Fibroblast of peridontal ligament (primary cell): ENCODE measurements at regions not wholly inside any gene's neighbourhood (a gene's known extent, or its start where the extent isn't known, plus 50 kb on each side); places are given as distances from the start of the nearest gene placed in this dataset.

Experiments
- DNase-seq: peaks from one replicate; pipeline ENCODE4 v3.0.0-alpha.2; 2010; ENCODE audit errors: extremely low read depth

DNA sequence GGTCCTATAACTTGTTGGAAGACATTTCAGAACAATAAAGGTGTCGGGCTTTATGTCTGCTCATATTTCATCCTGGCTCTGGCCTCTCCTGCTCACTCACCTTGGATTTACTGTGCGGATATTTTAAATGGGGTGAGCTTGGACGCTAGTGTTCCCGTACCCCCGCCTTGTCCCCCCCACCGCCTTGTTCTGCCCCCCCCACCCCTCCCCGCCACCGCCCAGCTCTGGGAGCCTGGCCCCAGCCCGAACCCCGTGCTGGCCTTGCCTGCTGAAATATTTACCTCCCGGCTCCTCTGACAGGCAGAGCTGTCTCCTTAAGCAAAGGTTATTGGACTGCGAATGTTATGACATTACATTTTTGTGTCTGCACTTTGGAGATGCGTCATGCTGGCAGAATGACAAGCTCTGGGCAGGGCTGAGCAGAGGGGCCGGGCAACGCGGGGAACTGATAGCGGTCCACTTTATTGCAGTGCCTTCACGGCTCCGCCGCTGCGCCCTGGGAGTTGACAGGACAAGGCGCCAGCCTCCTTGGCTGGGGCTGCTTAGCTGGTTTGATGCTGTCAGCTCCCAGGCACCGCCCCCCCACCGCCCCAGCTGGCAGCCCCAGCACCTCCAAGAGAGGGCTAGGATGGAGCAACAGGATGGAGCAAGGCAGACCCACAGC is 222.5 kb upstream of the GSE1 start:
- peak; percentile 60 for DNase-seq

DNA sequence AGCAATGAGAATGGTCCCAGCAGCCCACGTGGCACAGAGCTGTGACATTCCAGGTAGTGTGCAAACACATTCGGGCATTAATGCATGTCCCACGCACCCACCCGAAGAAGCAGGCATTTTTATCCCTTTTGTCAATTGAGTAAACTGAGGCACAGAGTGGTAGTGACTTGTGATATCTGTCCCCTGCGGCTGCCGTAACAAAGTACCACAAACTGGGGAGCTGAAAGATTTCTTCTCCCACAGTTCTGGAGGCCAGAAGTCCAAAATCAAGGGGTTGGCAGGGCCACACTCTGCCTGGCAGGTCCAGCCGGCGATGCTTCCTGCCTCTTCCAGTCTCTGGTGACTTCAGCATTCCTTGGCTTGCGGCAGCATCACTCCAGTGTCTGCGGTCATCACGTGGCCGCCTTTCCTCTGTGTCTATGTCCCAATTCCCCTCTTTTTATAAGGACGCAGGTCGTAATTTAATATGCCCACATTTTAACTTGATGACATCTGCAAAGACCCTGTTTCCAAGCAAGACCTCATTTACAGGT is 221.9 kb upstream of the GSE1 start:
- DNase-seq, result no peak

DNA sequence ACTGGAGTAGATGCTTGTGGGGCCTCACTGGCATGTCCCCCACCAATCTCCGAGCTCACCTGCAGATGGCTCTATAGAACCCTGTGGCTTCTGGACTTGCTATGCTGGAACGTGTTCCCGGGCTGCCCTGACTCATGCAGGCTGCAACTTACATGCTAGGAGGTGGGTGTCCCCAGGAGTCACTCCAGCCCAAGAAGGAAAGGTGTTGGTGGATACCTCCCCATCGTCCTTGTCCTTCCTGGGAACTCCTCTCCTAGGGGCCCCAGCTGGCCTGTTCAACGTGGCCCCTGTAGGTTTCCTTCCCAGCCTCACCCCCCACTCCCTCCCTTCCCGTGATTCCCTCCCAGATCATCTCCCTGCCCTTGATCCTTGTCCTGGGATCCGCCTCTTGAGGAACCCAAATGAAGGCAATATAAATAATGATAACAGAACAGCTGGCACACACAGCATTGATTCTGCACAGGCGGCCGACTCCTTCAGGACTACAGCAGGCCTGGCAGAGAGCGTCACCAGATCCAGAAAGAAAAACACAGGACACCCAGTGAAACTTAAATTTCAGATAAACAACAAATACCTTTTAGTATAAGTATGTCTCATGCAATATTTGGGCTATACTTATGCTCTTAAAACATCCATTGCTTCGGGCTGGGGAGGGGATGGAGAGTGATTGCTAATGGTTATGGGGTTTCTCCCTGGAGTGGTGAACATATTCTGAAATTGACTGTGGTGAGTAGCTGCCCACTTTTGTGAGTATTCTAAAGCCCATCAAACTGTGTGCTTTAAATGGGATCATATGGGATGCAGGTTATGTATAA is 221.1 kb upstream of the GSE1 start:
- DNase-seq, result no peak

DNA sequence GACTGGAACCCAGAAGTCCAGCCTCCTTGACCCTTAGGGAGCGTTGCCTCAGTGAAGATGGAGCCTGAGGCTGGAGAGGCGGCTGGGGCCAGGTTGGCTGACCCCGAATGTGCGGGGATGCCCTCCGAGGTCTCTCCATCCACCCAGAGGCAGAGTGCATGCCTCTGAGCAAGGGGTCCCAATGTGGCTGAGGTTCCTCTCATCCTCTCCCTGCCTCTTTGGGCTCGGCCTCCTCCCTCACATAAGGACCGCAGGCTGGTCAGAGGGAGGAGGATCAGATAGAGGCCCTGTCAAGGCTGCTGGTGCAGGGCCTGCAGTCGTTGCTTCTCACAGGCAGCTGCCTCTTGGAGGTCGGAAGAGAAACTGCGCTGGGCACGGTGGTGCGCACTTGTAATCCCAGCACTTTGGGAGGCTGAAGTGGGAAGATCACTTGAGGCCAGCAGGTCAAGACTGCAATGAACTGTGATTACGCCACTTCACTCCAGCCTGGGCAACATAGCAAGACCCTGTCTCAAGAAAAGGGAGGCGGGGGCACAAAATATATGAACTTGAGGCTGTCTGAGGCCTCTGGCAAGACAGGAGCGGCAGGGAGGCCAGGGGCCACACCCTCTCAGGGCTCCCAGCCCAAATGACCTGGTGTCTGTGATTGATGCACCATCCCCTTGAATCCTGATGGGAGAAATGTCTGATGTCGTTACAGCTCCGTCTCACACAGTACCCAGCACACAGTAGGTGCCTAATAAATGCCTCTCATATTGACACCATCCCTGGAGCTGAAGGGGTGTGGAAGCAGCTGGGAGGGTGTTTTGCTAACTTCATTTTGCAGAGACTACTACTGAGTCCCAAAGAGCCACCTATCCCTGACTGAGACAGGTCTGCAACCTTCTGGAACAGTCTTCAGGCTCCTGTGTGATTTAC is 220.1 kb upstream of the GSE1 start:
- DNase-seq, result no peak

DNA sequence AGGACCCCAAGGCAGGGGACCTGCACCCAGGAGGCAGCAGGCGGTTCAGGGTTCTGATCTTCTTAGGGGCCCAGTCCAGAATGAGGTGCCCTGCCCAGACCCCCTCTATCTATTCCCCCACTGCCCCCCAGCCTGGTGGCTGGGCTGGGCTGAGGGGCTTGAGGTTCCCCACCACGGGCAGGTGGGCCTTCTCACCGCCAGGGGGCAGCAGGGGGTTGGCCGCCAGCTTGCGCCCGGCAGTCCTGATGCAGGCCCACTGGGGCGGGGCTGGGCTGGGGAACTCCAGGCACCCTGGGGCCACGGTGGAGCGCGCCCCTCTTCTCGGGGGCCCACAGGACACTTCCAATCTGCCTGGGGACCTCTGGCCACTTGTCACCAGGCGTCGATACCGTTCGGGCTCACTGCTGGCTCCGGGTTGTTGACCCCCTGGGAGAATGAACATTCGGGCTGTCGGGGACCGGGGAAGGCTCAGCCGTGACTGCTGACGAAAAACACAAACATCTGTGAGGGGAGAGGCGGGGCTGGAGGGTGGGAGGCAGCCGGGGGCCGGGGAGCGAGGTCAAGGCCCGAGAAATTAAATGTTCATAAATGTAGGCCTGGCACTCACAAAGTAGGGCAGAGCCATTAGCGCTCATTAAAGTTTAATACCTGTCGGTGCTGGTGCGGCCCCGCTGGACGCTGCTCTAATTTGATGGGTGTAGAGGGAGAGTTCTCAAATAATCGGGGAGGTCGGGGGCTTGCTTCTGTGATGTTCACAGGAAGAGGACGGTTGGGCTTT is 219.3 kb upstream of the GSE1 start:
- peak; percentile 42 for DNase-seq

DNA sequence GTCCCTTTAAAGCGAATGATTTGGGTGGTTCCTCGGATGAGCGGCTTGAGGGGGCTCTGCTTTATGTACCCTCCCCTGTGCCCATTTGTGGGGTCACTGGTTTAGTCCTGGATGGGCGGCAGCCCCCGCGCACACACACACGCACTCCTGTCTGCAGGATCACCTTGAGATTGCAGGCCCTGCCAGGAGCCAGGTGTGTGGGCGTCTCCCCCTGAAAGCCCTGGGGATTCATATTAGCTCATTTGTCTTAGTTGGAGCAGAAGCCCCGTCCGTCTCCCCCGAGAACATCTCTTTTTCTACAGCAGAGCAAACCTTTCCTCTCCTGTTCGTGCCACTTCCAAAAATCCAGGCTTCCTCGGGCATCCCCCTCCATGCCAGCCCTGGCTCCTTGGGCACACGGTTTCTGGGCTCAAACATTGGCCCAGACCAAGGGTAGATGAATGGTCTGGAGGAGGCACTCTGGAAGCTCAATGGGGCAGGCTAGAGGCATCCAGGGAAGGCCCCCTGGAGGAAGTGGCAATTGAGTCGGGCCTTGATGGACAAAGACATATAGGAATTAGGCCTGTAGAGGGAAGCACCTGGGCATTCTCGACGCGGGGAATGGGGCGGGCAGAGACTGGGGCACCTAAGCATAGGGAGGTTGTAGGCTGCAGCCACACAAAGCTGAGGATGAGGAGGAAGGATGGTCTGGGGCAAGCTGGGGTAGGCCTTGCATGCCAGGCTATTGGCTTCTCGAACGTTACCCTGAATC is 218.5 kb upstream of the GSE1 start:
- no peak for DNase-seq

DNA sequence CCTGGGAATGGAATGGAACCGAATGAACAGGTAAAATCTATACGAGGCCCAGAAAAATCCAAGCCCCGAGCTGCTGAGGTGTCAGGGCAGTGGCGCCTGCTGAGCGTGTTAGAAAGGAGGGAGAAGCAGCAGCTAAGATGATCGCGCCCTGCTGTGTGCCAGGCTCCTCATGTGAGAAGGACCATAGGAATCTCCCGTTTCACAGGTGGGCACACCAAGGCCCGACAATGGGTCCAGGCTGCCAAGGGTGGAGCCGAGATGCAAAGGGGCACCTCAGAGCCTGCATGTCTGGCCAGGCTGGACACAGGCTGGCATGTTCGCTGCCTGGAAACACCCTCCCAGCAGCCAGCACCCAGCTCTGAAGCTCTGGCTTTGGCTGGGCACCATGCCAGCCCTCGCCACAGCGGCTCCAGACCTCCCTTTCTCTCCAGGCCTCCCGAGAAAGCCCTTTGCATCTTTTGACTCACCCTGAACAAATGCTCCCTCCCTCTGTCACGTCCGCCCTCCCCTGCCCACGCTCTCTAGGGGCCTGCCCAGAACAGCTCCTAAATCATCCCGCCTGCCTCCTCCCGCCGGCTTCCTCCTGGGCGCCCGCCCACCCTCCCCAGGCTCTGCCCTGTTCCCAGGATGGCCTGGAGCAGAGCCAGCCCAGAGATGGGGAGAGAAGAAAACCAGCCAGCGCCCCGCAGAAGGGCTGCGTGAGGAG is 217.8 kb upstream of the GSE1 start:
- peak; percentile 95 for DNase-seq

DNA sequence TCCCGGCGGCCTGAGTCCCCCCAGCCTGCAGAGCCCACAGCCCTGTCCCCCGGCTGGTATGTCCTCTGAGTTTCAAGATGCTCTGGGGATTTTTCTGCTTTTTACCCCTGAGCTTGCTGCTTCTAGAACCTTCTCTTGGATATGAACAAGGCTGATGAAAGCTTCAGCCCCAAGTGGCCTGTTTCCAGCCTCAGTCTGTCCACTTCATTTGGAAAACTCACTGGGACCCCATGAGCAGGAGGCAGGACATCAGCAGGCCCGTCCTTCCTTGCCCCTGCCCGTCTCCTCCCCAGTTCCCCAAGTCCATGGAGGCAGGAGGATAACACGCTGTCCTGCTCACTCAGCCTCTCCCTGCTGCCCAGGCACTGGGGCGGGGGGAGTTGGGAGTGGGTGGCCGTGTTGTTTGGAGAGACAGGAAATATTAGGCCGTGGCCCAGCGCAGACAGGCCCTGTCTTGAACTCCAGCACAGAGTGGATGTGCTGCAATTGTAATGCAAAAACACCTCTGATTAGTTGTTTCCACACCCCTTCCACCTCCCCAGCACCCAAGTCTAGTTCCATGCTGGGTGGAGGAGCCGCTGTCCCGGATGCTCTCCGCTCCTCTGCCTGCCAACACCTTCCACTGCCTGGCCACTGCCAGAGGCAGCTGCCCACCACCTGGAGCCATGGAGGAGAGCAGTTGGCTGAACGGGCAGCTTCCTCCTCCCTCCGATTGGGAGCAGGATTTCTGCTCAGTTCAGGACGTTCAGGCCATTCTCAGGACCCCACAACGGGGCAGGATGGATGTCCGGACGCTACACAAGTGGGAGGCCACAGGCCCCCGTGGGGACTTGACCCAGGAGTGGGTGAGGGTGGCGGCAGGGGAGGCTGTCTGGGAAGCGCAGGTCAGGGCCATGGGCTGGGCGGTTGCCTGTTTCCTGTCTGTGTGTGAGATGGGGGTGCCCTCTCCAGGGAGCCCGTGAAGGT is 216.9 kb upstream of the GSE1 start:
- DNase-seq, result no peak

DNA sequence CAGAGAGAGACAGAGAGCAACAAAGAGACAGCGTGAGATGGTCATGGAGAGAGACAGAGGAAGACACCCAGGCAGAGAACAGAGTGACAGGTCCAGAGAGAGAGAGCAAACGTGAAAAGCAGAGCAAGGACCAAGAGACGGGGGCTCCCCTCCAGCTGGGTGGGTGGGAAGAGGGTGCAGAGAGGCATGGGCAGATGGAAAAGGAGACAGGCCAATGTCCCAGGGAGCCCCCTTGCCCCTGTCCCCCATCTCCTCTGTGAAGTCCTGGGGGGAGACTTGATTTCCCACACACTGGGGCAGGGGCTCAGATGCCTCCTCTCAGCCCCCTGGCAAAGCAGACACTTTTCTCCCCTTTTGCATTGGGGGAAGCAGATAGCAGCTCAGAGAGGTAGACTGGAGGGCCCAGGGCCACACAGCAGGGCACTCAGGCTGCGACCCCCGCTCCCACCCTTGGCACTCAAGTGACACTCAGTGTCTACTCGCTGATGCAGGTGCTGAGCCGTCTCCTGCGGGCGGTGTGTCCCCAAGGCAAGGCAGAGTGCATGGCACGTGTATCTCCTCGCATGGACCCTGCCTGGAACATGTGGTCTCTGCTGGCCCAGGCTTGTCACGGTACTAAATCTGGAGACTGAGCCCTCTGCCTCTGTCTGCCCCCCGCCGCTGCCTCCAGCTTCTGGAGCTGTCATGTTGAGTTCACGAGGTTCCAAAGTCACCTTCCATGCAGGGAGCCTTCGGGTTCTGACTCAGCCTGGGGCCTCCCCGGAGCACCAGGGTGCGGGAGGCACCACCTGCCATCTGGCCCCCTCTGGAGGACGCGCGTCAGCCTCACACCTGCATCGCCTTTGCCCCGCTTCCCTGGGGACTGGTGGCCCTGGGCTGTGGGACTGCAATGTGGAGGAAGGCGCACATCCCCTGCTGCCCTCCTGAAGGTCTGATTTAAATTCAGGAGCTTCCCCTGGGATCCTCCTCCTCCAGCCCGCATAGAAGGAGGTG is 215.9 kb upstream of the GSE1 start:
- DNase-seq, result no peak

DNA sequence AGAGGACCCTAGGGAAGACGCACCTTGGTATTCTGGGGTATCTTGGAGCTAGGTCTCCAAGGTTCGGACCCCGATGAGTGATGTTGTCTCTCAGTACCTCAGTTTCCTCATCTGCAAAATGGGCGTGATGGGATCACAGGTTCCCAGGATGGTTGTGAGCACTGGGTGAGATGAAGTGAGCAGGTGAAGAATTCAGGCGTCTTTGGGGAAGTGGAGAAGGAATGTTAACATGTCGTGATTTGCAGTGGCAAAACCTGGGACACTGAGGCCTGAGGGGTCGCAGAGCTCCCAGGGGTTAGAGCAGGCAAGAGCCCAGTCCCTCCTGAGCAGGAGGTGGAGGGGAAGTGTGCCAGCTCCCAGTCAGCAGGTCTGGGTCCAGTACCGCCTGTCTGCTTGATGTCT is 215.1 kb upstream of the GSE1 start:
- no peak for DNase-seq

DNA sequence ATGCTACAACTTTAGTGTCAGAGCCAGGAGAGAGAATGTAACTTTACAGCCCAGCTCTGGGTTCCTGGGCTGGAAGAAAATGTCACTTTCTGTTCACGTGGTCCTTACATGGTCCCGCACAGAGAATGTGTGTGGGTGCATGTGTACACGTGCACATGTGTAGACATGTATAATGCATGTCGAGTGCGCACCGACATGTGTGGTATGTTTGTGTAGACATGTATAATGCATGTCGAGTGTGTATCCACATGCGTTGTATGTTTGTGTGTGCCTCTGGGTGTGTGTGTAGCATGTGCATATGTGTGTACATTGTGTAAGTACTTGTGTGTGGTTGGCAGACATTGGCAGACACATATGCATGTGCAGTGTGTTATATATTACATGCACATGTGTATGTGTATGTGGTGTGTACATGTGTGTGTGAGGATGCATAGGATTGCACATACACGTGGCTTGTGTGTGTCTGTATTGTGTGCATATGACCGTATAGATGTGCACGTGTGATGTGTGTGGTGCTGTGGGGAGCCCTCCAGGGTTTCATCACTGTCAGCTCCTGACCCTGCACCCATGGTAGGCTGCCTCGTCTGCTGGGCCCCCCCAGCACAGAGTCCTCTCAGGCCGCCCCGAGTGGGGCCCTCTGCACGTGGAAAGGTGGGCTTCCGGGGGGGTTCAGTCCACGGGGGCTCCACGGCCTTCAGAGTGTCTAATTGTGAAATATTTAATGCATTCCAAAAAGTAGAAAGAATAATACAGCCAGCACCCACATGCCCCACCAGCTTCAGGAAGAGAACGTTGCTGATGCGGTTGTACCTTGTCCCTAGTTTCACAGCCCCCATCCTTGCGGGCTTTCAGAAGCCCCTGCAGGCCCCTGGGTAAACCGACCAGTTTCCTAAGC is 214.2 kb upstream of the GSE1 start:
- DNase-seq, result no peak

DNA sequence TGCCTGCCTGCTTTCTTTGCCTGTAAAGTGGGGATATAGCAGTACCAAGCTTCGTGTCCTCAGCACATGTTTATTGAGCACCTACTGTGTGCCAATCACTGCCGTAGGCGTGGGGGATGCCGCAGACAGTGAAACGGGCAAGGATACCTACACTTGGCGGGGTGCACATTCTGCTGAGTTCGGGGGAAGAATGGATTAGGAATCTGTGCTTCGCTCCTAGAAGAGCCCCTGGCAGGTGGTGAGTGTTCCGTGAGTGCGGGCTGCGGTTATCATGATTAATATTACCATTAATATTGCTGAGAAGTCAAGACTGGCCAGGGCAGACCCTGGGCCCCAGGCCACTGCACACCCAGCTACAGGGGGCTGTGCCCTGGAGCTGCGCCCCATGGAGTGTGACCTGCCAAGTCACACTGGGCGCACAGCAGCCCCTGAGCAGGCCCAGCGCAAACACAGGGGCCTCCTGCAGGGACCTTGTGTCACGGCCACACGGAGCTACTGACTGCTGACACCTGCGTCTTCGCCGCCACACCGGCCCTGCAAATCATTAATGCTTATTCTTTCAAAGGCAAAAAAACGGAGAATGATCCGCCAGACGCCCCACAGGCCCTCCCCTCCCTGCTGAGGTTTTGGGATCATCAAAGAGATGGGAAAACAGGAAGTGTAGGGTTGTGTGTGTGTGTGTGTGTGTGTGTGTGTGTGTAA is 213.4 kb upstream of the GSE1 start:
- DNase-seq, result no peak

DNA sequence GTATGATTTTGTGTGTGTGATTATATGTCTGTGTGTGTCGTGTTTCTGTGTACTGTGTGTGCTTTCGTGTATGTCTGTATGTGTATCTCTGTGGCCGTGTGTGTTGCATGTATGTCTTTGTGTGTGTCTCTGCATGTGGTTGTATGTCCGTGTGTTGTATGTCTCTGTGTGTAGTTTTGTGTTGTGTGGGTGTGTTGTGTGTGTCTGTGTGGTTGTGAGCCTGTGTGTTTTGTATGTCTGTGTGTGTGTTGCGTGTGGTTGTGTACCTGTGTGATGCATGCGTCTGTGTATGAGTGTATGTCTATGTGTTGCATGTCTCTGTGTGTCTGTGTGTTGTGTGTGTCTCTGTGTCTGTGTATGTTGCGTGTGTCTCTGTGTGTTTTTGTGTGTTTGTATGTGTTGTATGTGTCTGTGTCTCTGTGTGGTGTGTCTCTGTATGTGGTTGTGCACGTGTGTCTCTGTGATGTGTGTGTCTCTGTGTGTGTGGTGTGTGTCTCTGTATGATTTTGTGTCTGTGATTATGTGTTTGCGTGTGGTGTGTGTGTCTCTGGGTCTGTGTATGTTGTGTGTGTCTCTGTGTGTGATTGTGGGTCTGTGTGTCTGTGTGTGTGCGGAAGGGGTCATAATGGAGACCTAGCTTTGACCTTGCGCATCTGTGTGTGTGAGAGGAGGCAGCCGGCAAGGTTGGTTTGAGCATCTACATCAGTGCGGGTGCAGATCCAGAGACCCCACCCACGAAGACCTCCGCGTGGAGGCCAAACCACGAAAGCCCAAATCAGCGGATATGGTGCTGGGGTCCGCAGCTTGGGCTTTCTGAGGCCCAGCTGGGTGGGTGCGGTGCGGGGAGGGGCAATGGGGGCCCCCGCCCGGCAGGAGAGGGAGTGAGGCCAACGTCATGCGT is 212.6 kb upstream of the GSE1 start:
- no peak for DNase-seq

DNA sequence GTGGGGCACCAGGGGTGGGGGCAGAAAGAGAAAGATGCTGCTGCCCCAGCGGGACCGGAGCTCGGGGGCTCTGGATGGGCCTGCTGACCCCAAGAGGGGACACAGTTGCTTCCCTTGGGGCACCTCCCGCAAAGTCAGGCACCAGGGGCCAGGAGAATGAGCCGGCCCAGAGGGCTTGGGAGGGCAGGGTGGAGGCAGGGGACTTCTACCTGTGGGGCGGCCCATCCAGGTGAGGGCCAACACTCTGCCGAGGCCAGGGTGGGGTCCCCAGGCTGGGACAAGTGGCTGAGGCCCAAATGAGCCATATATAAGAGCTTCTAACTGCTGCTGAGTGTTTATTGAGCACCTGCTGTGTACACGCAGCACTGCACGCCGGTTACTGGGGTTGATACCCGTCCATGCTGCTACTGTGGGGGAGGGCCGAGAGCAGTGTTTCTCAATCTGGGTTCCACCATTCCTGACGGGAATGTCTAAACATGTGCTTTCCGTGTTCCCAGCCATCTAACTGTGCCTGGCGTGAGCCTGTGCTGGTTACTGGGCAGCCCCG is 211.7 kb upstream of the GSE1 start:
- no peak for DNase-seq
